Testis (tissue), 2 donors: ENCODE measurements at regions not wholly inside any gene's neighbourhood (a gene's known extent, or its start where the extent isn't known, plus 50 kb on each side); places are given as distances from the start of the nearest gene placed in this dataset.
"Not testable (repeated sequence)": the region's sequence is repeated elsewhere in the genome, so short reads cannot be mapped to it uniquely, and the experiment has no call there.

Experiments
- DNase-seq: peaks from one replicate; pipeline ENCODE4 v3.0.0-alpha.2; 2019
- H3K27ac ChIP-seq, 2 donors: fragments of 200-600 bp; sonication (generic); one replicate each; pipeline ENCODE4 v1.5.1; 2019
- H3K27me3 ChIP-seq: fragments of 200-600 bp; sonication (generic); one replicate; pipeline ENCODE4 v1.5.1; 2019
- H3K36me3 ChIP-seq: fragments of 200-600 bp; sonication (generic); one replicate; pipeline ENCODE4 v1.5.1; 2017; ENCODE audit warnings: low read depth; ENCODE audit errors: missing control alignments
- H3K4me1 ChIP-seq: fragments of 200-600 bp; sonication (generic); one replicate; pipeline ENCODE4 v1.5.1; 2019
- H3K4me3 ChIP-seq, 2 donors: fragments of 200-600 bp; sonication (generic); one replicate each; pipeline ENCODE4 v1.5.1; 2017 to 2019
- H3K9me3 ChIP-seq: fragments of 200-600 bp; sonication (generic); one replicate; pipeline ENCODE4 v1.5.1; 2017
- CTCF ChIP-seq, 3 experiments: fragments of 450-650 bp in 2 of 3; fragments of 200-600 bp in 1 of 3; sonication (generic) in 1 of 3; IDR thresholded peaks; one replicate each; pipeline ENCODE4 v1.5.1; 2016 to 2019; ENCODE audit warnings: antibody characterized with exemption in 3 of 3, mild to moderate bottlenecking in 2 of 3, moderate library complexity in 1 of 3
- POLR2A ChIP-seq: fragments of 450-650 bp; IDR thresholded peaks from one replicate; pipeline ENCODE4 v1.6.1; 2017; ENCODE audit warnings: antibody characterized with exemption, mild to moderate bottlenecking, moderate library complexity
- WGBS, 2 donors: methylation state at CpG; one replicate each; pipeline ENCODE4 v1.1.5; 2018; 5-methylcytosine and 5-hydroxymethylcytosine counted together
- intact Hi-C: fragments of 100-400 bp; cut with DNase I; formaldehyde crosslinking; loops from one replicate; pipeline ENCODE4 v1.15.1; 2023; ENCODE audit warnings: low total_unique reads

GRCh38 chr5:57871496-57871895 lies 388.9 kb upstream of the ACTBL2 start:
- intact Hi-C loops, result no loop called here
- H3K27me3 ChIP-seq, result no peaks in the 10 kb centered on the region
- no peak overlapping the region for H3K4me3 ChIP-seq
- no peaks in the 10 kb centered on the region for H3K4me1 ChIP-seq
- no peak overlapping the region for H3K27ac ChIP-seq
- no peak for TF ChIP-seq POLR2A
- TF ChIP-seq CTCF (IDR thresholded peaks at IDR 0.05), result no peak
- H3K9me3 ChIP-seq, result no peaks in the 10 kb centered on the region
- no peaks in the 10 kb centered on the region for H3K36me3 ChIP-seq
- DNase-seq, result no peak
- 94 to 96% methylated on average over 1 of the region's 1 CpG for WGBS, 2 donors

GRCh38 chr5:57870267-57870666 lies 387.7 kb upstream of the ACTBL2 start:
- H3K4me3 ChIP-seq, H3K27ac ChIP-seq, DNase-seq, H3K27me3 ChIP-seq, intact Hi-C loops, H3K36me3 ChIP-seq, H3K9me3 ChIP-seq, H3K4me1 ChIP-seq: not testable (repeated sequence)
- WGBS, 2 donors, result 83 to 91% methylated on average over 4 to 14 of the region's 14 CpGs

- intact Hi-C loops, result no loop called here
- Histone ChIP-seq H3K27me3 (no peaks in the 10 kb centered on the region), H3K27ac (no peak overlapping the region), H3K4me1 (no peaks in the 10 kb centered on the region), H3K36me3 (no peaks in the 10 kb centered on the region), H3K4me3 (no peak overlapping the region), H3K9me3 (no peaks in the 10 kb centered on the region)
- TF ChIP-seq CTCF (IDR thresholded peaks at IDR 0.05), result no peak
- no peak for TF ChIP-seq POLR2A
- DNase-seq, result no peak
- WGBS, 2 donors, result 84 to 92% methylated on average over 2 of the region's 2 CpGs
Measured at GRCh38 chr5:57863661-57864060, 381.1 kb upstream of the ACTBL2 start.

GRCh38 chr5:57862942-57863341 lies 380.3 kb upstream of the ACTBL2 start:
- TF ChIP-seq POLR2A, result no peak
- no peak for TF ChIP-seq CTCF (IDR thresholded peaks at IDR 0.05)
- Histone ChIP-seq H3K36me3 (no peaks in the 10 kb centered on the region), H3K4me1 (no peaks in the 10 kb centered on the region), H3K27ac (no peak overlapping the region), H3K9me3 (no peaks in the 10 kb centered on the region), H3K4me3 (no peak overlapping the region), H3K27me3 (no peaks in the 10 kb centered on the region)
- DNase-seq, result no peak
- intact Hi-C loops, result no loop called here
- 62 to 65% methylated on average over 4 of the region's 4 CpGs for WGBS, 2 donors

- Histone ChIP-seq H3K4me3 (no peak overlapping the region), H3K27me3 (no peaks in the 10 kb centered on the region), H3K36me3 (no peaks in the 10 kb centered on the region), H3K27ac (no peak overlapping the region), H3K4me1 (no peaks in the 10 kb centered on the region), H3K9me3 (no peaks in the 10 kb centered on the region)
- DNase-seq, result no peak
- 42 to 59% methylated on average over 5 of the region's 5 CpGs for WGBS, 2 donors
- TF ChIP-seq CTCF (IDR thresholded peaks at IDR 0.05) (no peak), POLR2A (no peak)
- intact Hi-C loops, result no loop called here
Measured at GRCh38 chr5:57862471-57862911, 379.9 kb upstream of the ACTBL2 start.
